ENCODE measurements at regions not wholly inside any gene's neighbourhood (a gene's known extent, or its start where the extent isn't known, plus 50 kb on each side); places are given as distances from the start of the nearest gene placed in this dataset.

DNA sequence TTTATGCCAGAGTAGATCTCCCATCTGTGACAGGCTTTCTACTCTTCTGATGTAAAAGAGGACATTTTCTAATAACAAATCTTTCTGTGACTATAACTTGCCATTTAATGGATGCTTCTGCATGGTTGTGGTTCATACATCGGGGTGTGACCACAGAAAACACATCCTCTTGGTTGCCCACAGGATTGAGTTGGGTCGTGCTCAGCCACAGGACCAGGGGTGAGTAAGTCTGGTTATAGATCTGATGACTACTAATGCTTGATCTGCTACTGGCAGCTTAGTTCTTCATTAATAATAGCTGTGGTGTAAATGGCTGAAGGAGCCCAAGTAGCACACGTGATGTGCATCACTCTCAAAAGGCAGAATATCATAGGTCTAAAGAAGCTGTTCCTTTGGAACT is 328.2 kb downstream of the RWDD3 start:
- no peak overlapping the region for H3K4me3 Mint-ChIP-seq
- Histone ChIP-seq H3K9me3 (replicated peaks in 1 of 2; ENCODE audit: control insufficient read depth in 1 of 2, insufficient read depth in 1 of 2, low read length in 2 of 2) (peaks cover 16 to 35% of the 10 kb centered on the region in 2 donors), H3K79me2 (ENCODE audit: insufficient read depth, low read length) (no peaks in the 10 kb centered on the region), H3K4me3 (replicated peaks in 1 of 3; ENCODE audit: low read depth in 2 of 3, low read length in 3 of 3) (no peak overlapping the region), H2AFZ (ENCODE audit: insufficient read depth, low read depth, low read length, poor library complexity, severe bottlenecking) (no peak overlapping the region), H3K27ac (ENCODE audit: low read depth in 1 of 2, low read length in 2 of 2) (no peak overlapping the region), H3K36me3 (replicated peaks in 1 of 2; ENCODE audit: control insufficient read depth in 1 of 2, insufficient read depth in 2 of 2, low read length in 2 of 2) (no peaks in the 10 kb centered on the region), H3K4me1 (ENCODE audit: control insufficient read depth in 1 of 2, insufficient read depth in 2 of 2, low read length in 2 of 2) (no peaks in the 10 kb centered on the region), H3K27me3 (ENCODE audit: control insufficient read depth in 2 of 2, insufficient read depth in 2 of 2, low read length in 2 of 2) (no peaks in the 10 kb centered on the region), H3K4me2 (replicated peaks; ENCODE audit: extremely low read depth, low read length, poor library complexity, severe bottlenecking) (no peak overlapping the region), H3K9ac (ENCODE audit: insufficient read depth, low read length, poor library complexity, severe bottlenecking) (no peak overlapping the region), H4K20me1 (ENCODE audit: insufficient read depth, low read length) (no peaks in the 10 kb centered on the region)
- no peaks in the 10 kb centered on the region for H3K36me3 Mint-ChIP-seq
- no peak overlapping the region for H3K27ac Mint-ChIP-seq
- no peak for DNase-seq
- TF ChIP-seq, protein P1, sequence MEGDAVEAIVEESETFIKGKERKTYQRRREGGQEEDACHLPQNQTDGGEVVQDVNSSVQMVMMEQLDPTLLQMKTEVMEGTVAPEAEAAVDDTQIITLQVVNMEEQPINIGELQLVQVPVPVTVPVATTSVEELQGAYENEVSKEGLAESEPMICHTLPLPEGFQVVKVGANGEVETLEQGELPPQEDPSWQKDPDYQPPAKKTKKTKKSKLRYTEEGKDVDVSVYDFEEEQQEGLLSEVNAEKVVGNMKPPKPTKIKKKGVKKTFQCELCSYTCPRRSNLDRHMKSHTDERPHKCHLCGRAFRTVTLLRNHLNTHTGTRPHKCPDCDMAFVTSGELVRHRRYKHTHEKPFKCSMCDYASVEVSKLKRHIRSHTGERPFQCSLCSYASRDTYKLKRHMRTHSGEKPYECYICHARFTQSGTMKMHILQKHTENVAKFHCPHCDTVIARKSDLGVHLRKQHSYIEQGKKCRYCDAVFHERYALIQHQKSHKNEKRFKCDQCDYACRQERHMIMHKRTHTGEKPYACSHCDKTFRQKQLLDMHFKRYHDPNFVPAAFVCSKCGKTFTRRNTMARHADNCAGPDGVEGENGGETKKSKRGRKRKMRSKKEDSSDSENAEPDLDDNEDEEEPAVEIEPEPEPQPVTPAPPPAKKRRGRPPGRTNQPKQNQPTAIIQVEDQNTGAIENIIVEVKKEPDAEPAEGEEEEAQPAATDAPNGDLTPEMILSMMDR (IDR thresholded peaks at IDR 0.05) = no peak
- WGBS (ENCODE audit: insufficient coverage) = 55% methylated on average over 3 of the region's 3 CpGs
- peaks cover 7 to 26% (median 14%) of the 10 kb centered on the region in 7 donors for H3K9me3 Mint-ChIP-seq
- H3K4me1 Mint-ChIP-seq = no peaks in the 10 kb centered on the region
- intact Hi-C loops (cut with micrococcal nuclease) = no loop called here
- no peaks in the 10 kb centered on the region for H3K27me3 Mint-ChIP-seq (ENCODE audit: low read depth in 3 of 3)

DNA sequence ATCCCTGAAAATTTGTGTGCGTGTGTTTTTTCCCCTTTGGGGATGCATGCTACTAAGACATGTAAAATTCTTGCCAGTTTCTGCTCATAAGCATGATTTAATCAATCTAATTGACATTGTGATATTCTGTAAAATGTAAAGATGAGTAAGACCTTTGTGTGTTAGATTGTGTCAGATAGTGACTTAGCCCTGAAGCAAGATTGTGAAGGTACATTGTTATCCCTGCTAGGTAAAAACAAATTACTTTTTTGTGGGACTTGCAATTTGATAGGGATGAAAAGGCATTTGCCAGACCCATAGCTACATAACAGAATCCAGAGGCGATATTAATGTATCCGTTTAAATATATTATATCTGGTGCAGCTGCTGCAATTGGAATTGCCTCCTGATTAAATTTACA is 338.0 kb downstream of the RWDD3 start:
- Histone ChIP-seq H3K4me1 (ENCODE audit: control insufficient read depth in 1 of 2, insufficient read depth in 2 of 2, low read length in 2 of 2) (no peaks in the 10 kb centered on the region), H3K27ac (ENCODE audit: low read depth in 1 of 2, low read length in 2 of 2) (no peak overlapping the region), H3K9ac (ENCODE audit: insufficient read depth, low read length, poor library complexity, severe bottlenecking) (no peak overlapping the region), H3K4me2 (replicated peaks; ENCODE audit: extremely low read depth, low read length, poor library complexity, severe bottlenecking) (no peak overlapping the region), H3K79me2 (ENCODE audit: insufficient read depth, low read length) (no peaks in the 10 kb centered on the region), H3K4me3 (replicated peaks in 1 of 3; ENCODE audit: low read depth in 2 of 3, low read length in 3 of 3) (no peak overlapping the region), H2AFZ (ENCODE audit: insufficient read depth, low read depth, low read length, poor library complexity, severe bottlenecking) (no peak overlapping the region), H3K36me3 (replicated peaks in 1 of 2; ENCODE audit: control insufficient read depth in 1 of 2, insufficient read depth in 2 of 2, low read length in 2 of 2) (no peaks in the 10 kb centered on the region), H3K27me3 (ENCODE audit: control insufficient read depth in 2 of 2, insufficient read depth in 2 of 2, low read length in 2 of 2) (no peaks in the 10 kb centered on the region), H3K9me3 (replicated peaks in 1 of 2; ENCODE audit: control insufficient read depth in 1 of 2, insufficient read depth in 1 of 2, low read length in 2 of 2) (peaks cover 5 to 12% of the 10 kb centered on the region in 2 donors), H4K20me1 (ENCODE audit: insufficient read depth, low read length) (no peaks in the 10 kb centered on the region)
- Mint-ChIP-seq H3K27ac (no peak overlapping the region), H3K27me3 (ENCODE audit: low read depth in 3 of 3) (no peaks in the 10 kb centered on the region), H3K9me3 (peaks cover 0 to 18% (median 6%) of the 10 kb centered on the region in 7 donors), H3K4me3 (no peak overlapping the region), H3K36me3 (no peaks in the 10 kb centered on the region), H3K4me1 (no peaks in the 10 kb centered on the region)
- intact Hi-C loops (cut with micrococcal nuclease) = no loop called here
- no peak for DNase-seq
- TF ChIP-seq, protein P1 (IDR thresholded peaks at IDR 0.05) = no peak
- WGBS (ENCODE audit: insufficient coverage) = no CpG with 5 or more reads among the region's 3 CpGs

All from CD14-positive monocyte (primary cell).